Stimulated activated CD4-positive, alpha-beta T cell treated with anti-CD3 and anti-CD28 coated beads, Interleukin-12 subunit alpha, Interleukin-12 subunit beta, amount 100 ng/mL, for 48 hours (primary cell): ENCODE measurements at regions not wholly inside any gene's neighbourhood (a gene's known extent, or its start where the extent isn't known, plus 50 kb on each side); places are given as distances from the start of the nearest gene placed in this dataset.

Experiments
- DNase-seq, 3 donors: peaks; one replicate each; pipeline ENCODE4 v3.0.0-alpha.2; 2020; ENCODE audit warnings: low read depth in 2 of 3, low spot score in 1 of 3

GRCh38 chr2:12277241-12278034, 439.3 kb upstream of the TRIB2 start:
- DNase-seq, result no peak

- DNase-seq, result no peak
Observed at GRCh38 chr2:12278217-12278750, 438.5 kb upstream of the TRIB2 start.

DNA sequence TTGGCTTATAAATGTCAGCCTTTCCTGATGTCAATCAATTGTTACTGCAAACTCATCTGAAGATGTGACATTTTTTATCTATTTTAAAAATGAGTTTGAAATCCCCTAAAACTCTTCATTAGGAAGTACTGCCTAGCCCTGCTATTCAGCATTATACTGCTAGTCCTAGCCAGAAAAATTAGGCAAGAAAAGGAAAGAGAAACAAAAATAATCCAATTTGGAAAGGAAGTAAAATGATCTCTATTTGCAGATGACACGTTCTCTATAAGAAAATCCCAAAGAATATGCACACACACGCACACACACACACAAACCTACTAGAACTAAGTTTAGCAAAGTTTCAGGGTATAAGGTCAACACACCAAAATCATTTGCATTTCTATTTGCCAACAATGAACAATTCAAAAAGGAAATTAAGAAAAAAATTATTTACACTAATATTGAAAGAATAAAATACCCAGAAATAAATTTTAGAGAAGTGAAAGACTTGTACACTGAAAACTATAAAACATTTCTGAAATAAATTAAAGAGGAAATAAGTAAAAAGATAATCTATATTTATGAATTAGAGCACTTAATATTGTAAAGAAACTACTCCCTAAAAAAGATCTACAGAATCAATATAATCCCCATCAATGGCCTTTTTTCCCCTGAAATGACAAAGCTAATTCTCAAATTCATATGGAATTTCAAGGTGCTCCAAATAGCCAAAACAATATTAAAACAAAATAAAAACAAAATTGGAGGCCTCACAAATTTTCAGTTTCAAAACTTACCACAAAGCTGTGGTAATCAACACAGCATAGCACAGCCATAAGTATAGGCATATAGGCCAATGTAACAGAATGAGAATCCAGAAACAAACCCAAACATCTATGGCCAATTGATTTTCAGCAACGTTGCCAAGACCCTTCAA, 433.7 kb upstream of the TRIB2 start:
- DNase-seq, result no peak

DNA sequence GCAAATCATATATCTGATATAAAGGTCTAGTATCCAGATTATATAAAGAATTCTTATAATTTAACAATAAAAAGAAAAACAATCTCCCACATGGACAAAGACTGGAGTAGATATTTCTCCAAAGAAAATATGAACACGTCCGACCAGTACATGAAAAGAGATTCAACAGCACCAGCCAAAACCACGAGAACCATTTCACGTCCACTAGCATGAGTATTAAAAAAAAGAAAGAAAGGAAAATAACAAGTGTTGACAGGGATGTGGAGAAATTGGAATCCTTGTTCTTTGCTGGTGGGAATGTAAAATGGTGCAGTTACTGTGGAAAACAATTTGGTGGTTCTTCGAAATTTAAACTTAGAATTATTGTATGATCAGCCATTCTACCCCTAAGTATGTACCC, 432.7 kb upstream of the TRIB2 start:
- DNase-seq, result no peak

- no peak for DNase-seq
Observed at GRCh38 chr2:12284487-12284886, 432.2 kb upstream of the TRIB2 start.

- no peak for DNase-seq
Observed at GRCh38 chr2:12286347-12286746, 430.4 kb upstream of the TRIB2 start.

DNA sequence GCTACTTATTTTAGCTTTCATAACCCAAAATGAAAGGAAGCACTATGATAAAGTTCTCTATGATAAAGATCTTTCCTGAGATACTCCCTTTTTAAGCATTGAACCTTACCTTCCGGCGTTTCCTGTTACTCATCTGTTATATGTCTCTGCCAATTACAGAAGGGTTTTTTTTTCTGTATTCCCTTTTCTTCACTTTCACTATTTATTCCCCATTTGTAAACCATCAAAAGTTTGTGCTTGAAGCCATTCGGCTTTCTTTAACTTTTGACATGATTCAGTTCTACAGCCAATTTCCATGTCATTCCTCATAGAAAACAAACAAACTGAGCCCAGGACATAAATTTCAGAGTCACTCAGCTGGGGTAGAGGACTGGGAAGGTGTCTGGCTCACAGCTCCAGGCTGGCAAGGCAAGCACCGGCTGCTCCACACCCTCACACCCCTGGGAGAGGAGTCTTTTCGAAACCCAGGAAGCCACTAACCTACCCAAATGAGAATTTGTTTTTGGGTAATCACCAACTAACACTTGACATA, 429.4 kb upstream of the TRIB2 start:
- DNase-seq, result no peak

DNA sequence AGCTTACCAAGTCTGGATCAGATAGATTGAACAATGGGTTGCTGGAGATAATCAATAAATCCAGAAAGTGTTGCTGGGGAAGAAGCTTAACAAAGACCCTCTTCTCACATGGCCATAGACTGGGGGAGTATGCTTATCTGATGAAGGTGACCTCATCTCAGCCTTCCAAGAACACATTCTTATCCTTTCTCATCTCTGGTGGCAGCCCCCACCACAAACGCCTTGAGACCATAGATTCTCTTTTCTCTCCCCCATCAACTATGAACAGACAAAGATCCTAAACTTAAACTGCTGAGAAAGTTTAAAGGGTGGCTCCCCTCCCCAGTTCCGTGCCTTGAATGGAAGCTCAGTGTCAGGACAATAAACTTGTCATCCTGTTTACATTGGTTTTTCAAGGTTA, 428.7 kb upstream of the TRIB2 start:
- DNase-seq, result no peak

GRCh38 chr2:12289120-12289802, 427.5 kb upstream of the TRIB2 start:
- no peak for DNase-seq

- DNase-seq, result no peak
Observed at GRCh38 chr2:12291303-12291702, 425.4 kb upstream of the TRIB2 start.

DNA sequence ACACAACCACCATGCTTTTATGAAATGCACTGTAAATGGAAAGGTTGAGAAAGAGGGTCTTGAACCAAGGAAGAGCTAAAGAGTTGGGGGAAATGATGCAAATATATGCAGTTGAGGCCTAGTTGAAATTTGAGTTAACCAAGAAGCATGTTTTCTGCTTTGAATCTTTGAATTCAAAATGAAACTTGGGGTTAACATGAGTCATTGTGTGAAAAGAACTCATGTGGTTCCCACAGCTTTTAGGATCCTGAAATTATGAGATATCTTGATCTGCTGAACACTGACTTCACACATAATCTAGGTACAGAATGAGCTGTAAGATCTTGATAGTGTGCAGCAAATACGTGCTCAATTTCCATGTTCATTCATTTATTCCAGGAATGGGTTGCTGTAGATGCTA, 422.9 kb upstream of the TRIB2 start:
- no peak for DNase-seq

- no peak for DNase-seq
Observed at GRCh38 chr2:12295856-12296519, 420.7 kb upstream of the TRIB2 start.

GRCh38 chr2:12296915-12297314, 419.8 kb upstream of the TRIB2 start:
- no peak for DNase-seq

DNA sequence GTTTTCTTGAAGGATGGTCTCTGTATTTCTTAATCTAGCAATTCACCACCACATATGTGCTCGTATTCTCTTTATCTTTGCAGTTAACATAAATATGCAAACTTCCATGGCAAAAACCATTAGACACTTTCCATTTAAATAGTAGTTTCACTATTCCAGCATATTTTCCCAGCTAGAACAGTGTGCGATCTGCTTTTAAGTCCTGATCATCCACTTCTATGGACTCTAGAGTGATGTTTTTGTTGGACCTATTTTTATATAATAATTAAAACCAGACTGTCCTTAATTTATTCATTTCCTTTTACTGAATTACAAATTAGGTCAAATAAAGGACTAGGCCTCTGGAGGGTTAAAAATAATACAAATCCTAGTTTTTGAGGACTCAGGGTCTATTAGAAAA, 418.4 kb upstream of the TRIB2 start:
- no peak for DNase-seq

DNA sequence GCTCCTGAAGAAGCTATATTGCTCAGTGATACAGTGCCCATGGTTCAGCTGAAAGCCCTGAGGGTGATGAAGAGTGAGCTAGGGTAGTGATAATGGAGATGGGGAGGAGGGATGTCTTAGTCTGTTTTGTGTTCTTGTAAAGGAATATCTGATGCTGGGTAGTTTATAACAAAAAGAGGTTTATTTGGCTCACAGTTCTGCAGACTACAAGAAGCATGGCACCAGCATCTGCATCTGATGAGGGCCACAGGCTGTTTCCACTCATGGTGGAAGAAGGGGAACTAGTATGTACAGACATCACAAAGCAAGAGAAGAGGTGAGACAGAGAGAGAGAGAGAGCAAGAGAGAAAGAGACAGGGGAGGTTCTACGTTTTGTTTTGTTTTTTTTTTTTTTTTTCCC, 417.3 kb upstream of the TRIB2 start:
- DNase-seq, result no peak

- DNase-seq, result no peak
Observed at GRCh38 chr2:12300019-12300602, 416.6 kb upstream of the TRIB2 start.

GRCh38 chr2:12300927-12301326, 415.8 kb upstream of the TRIB2 start:
- no peak for DNase-seq

GRCh38 chr2:12302140-12302539, 414.6 kb upstream of the TRIB2 start:
- DNase-seq, result no peak

- DNase-seq, result no peak
Observed at GRCh38 chr2:12302691-12303090, 414.0 kb upstream of the TRIB2 start.
